HFF-Myc (cell line): ENCODE measurements at regions not wholly inside any gene's neighbourhood (a gene's known extent, or its start where the extent isn't known, plus 50 kb on each side); places are given as distances from the start of the nearest gene placed in this dataset.

Experiments
- DNase-seq: peaks from one replicate; pipeline ENCODE4 v3.0.0-alpha.2; 2011; ENCODE audit warnings: low read depth; ENCODE audit errors: extremely low read depth
- H3K4me3 ChIP-seq: replicated peaks from 2 replicates; pipeline ENCODE4 v1.5.1; 2011; ENCODE audit warnings: low read depth, mild to moderate bottlenecking, control low read depth, low read length
- TF ChIP-seq, protein P1 (sequence below): IDR thresholded peaks from 2 replicates; pipeline ENCODE4 v1.5.1; 2012; ENCODE audit warnings: mild to moderate bottlenecking, low read depth, low read length, control low read depth; ENCODE audit errors: missing control alignments

DNA sequence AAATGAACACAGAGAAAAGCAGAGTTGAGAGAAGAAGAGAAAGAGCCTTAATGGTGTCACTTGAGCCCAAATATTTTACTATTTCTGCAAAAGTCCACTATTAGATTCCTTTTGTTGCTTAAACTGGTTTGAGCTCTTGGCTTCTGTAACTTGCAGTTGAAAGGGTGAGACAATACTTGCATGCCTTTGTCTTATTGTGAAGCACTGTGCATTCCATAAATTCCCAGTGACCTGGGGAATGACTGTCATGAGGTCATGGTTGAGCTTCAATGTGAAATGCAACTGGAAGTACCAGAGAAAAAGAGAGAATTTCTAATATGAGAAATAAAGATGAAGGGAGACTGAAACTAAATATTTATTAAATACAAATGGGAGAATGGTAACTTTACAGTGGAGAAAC, 310.9 kb downstream of the TDRD3 start:
- no peak overlapping the region for H3K4me3 ChIP-seq
- TF ChIP-seq, protein P1, sequence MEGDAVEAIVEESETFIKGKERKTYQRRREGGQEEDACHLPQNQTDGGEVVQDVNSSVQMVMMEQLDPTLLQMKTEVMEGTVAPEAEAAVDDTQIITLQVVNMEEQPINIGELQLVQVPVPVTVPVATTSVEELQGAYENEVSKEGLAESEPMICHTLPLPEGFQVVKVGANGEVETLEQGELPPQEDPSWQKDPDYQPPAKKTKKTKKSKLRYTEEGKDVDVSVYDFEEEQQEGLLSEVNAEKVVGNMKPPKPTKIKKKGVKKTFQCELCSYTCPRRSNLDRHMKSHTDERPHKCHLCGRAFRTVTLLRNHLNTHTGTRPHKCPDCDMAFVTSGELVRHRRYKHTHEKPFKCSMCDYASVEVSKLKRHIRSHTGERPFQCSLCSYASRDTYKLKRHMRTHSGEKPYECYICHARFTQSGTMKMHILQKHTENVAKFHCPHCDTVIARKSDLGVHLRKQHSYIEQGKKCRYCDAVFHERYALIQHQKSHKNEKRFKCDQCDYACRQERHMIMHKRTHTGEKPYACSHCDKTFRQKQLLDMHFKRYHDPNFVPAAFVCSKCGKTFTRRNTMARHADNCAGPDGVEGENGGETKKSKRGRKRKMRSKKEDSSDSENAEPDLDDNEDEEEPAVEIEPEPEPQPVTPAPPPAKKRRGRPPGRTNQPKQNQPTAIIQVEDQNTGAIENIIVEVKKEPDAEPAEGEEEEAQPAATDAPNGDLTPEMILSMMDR = no peak
- no peak for DNase-seq

DNA sequence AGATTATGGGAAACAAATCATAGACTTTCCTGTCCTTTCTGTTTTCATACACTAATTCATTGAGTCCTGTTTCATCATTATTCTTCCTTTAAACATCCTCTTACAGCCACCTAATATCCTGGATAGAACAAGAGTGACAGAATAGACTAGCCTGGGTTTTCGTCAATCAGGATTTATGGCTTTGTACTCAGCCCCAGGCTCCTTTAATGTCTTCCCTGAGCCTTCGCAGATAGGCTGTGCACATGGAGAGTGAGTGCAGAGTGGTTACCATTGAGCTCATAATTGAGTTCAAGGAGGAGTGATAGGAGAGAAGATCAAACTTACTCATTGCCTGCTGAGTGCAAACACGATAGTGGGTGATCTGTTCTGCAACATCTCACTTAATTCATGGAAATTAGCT, 304.9 kb downstream of the TDRD3 start:
- TF ChIP-seq, protein P1 = no peak
- no peak for DNase-seq
- no peak overlapping the region for H3K4me3 ChIP-seq

DNA sequence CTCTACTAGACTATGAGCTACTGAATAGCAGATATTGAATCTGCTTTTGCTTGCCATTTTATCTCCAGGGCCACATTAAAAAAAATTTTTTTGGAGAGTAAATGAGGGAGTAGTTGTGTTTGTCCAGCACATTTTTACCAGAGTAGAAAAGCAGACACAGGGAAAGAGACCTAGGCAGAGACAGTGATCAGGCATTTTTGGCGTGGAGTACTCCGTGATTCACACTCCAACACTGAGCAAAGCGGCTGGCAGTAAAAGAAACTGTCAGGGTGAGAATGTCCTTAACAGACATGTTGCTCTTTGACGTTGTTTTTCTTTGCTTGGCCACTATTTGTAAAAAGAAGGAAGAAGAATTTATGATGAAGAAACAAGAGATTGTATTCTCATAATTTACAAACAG, 304.0 kb downstream of the TDRD3 start:
- H3K4me3 ChIP-seq = no peak overlapping the region
- DNase-seq = no peak
- TF ChIP-seq, protein P1 = no peak

DNA sequence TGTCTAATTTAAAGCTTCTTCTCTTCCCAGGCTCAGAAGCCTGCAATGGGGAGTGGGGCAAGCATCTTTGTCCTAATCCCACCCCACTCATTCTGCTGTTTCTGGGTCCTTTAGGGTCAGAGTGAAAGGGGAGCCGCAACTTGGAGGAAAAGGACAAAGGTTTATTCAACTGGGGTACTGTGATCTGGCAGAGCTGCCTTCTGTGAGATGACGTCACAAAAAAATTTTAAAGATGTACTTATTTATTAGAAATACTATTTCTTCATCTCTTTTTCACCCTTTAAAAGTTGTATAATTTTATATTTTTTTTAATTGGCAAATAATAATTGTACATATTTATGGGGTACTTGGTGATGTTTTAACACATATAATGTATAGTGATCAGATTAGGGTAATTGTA, 302.6 kb downstream of the TDRD3 start:
- TF ChIP-seq, protein P1 = no peak
- H3K4me3 ChIP-seq = no peak overlapping the region
- DNase-seq = no peak

DNA sequence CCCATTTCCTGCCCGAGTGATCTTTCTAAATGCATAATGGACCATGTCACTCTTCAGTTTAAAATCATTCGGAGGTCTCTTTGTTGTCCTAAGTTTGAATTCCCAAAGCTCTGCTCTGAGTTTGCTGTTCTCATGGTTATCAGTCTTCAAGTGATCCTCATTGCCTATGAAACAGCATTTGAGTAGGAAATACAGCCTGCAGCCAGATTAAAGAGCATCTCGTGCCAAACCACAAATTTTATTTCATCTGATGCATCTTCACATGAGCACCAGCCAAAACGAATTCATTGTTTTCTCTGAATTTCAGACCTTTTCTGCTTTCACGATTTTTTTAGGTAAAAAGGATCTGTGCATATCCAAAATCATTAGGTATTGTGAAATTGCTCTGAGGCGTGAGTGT, 299.6 kb downstream of the TDRD3 start:
- TF ChIP-seq, protein P1 = no peak
- H3K4me3 ChIP-seq = no peak overlapping the region
- no peak for DNase-seq

DNA sequence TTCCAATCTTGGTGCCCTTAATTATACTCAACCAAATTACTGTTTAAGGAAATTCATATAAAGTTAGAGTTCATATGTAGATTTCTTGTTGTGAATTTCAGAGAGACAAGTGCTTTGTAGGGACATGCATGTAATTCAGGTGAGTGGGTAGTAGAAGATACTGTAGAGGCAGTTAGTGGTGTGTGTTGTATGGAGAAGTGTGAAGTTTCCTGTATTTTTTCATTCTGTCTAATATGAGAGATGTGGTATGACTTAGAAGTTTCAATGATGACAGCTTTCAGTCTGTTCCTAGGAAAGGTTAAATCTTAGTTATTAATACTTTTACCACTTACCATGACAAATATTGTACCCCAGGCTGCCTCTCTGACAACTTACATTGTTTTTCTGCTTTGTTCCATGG, 294.2 kb downstream of the TDRD3 start:
- no peak for DNase-seq
- H3K4me3 ChIP-seq = no peak overlapping the region

DNA sequence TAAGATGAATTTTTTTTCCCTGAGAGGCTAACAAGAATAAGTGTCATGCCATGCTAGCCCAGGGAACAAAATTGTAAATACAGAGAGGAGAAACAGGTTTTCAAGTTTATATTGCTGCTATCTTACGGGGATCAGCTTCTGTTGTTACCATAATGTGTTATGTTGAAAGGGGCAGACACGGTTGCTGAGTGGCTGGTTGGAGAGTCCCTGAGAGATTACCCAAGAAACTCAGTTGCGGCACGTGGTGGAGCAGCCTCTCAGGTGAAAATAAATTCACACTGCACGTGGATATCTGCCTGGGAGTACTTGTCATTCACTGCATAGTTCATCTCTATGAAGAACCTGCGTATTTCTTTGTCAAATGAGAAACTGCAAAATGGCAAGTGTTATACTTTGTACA, 293.6 kb downstream of the TDRD3 start:
- DNase-seq = no peak
- H3K4me3 ChIP-seq = no peak overlapping the region
- TF ChIP-seq, protein P1 = no peak

More for the DNA sequence above, 294.2 kb downstream of the TDRD3 start:
- TF ChIP-seq, protein P1 = no peak
